Fibroblast of lung (primary cell): ENCODE measurements at regions not wholly inside any gene's neighbourhood (a gene's known extent, or its start where the extent isn't known, plus 50 kb on each side); places are given as distances from the start of the nearest gene placed in this dataset.
"Not testable (repeated sequence)": the region's sequence is repeated elsewhere in the genome, so short reads cannot be mapped to it uniquely, and the experiment has no call there.

Experiments used
- DNase-seq, 2 donors: peaks; one replicate each; pipeline versions ENCODE4 v3.0.0 to v3.0.0-alpha.2; 2010; ENCODE audit warnings: low read depth in 2 of 2
- H2AFZ ChIP-seq: 2 replicates; pipeline ENCODE4 v1.5.1; 2012; ENCODE audit warnings: low read length, control low read depth, inconsistent platforms
- H3K27ac ChIP-seq: 2 replicates; pipeline ENCODE4 v1.5.1; 2011; ENCODE audit warnings: low read length, control low read depth; ENCODE audit not compliant: insufficient read depth
- H3K27me3 ChIP-seq: 2 replicates; pipeline ENCODE4 v1.5.1; 2011; ENCODE audit warnings: mild to moderate bottlenecking, low read length; ENCODE audit not compliant: control insufficient read depth, insufficient read depth
- H3K36me3 ChIP-seq: 2 replicates; pipeline ENCODE4 v1.5.1; 2011; ENCODE audit warnings: low read length; ENCODE audit not compliant: control insufficient read depth, insufficient read depth
- H3K4me1 ChIP-seq: 2 replicates; pipeline ENCODE4 v1.5.1; 2011; ENCODE audit warnings: low read length; ENCODE audit not compliant: control insufficient read depth, insufficient read depth; ENCODE audit errors: extremely low read depth
- H3K4me2 ChIP-seq: 2 replicates; pipeline ENCODE4 v1.5.1; 2011; ENCODE audit warnings: low read length, control low read depth; ENCODE audit not compliant: insufficient read depth; ENCODE audit errors: extremely low read depth
- H3K4me3 ChIP-seq, 4 experiments: fragments of 200-600 bp in 1 of 4; sonication (generic) in 1 of 4; replicated peaks in 1 of 4; 2 replicates each; pipeline ENCODE4 v1.5.1; 2011 to 2016; ENCODE audit warnings: low read length in 4 of 4, low read depth in 3 of 4, mild to moderate bottlenecking in 3 of 4, control low read depth in 2 of 4, inconsistent platforms in 1 of 4, mixed read lengths in 1 of 4; ENCODE audit not compliant: insufficient read depth in 1 of 4; ENCODE audit errors: control extremely low read depth in 1 of 4
- H3K79me2 ChIP-seq: 2 replicates; pipeline ENCODE4 v1.5.1; 2012; ENCODE audit warnings: mild to moderate bottlenecking, low read length, inconsistent platforms; ENCODE audit not compliant: control insufficient read depth, insufficient read depth
- H3K9ac ChIP-seq: 2 replicates; pipeline ENCODE4 v1.5.1; 2011; ENCODE audit warnings: mild to moderate bottlenecking, low read length, control low read depth; ENCODE audit not compliant: insufficient read depth
- H3K9me3 ChIP-seq: 2 replicates; pipeline ENCODE4 v1.5.1; 2012; ENCODE audit warnings: low read depth, low read length; ENCODE audit not compliant: control insufficient read depth, insufficient read depth
- H4K20me1 ChIP-seq: 2 replicates; pipeline ENCODE4 v1.5.1; 2011; ENCODE audit warnings: low read length; ENCODE audit not compliant: control insufficient read depth, insufficient read depth; ENCODE audit errors: extremely low read depth
- CTCF ChIP-seq, 2 donors: IDR thresholded peaks in 1 of 2; conservative IDR thresholded peaks in 1 of 2; 1 replicate in 1 of 2; 2 replicates in 1 of 2; pipeline ENCODE4 v1.5.1; 2011 to 2012; ENCODE audit warnings: low read length in 2 of 2, control low read depth in 1 of 2, inconsistent platforms in 1 of 2, low read depth in 1 of 2, mild to moderate bottlenecking in 1 of 2
- EZH2 ChIP-seq: IDR thresholded peaks from 2 replicates; pipeline ENCODE4 v1.5.1; 2012; ENCODE audit warnings: low read length, control low read depth, mild to moderate bottlenecking; ENCODE audit errors: missing control alignments

GRCh38 chr17:83164490-83164889 lies 85.1 kb downstream of the METRNL start:
- TF ChIP-seq EZH2 (no peak), CTCF (conservative IDR thresholded peaks at IDR 0.05 in 1 of 2, IDR thresholded peaks at IDR 0.05 in 1 of 2; ENCODE audit: low read depth in 1 of 2, low read length in 2 of 2) (no peak)
- Histone ChIP-seq H4K20me1 (no peaks in the 10 kb centered on the region), H3K4me2 (no peak overlapping the region), H3K36me3 (no peaks in the 10 kb centered on the region), H2AFZ (no peak overlapping the region), H3K27me3 (peaks cover 6% of the 10 kb centered on the region), H3K27ac (no peak overlapping the region), H3K4me1 (peaks cover 8% of the 10 kb centered on the region), H3K79me2 (no peaks in the 10 kb centered on the region), H3K9me3 (no peaks in the 10 kb centered on the region), H3K4me3 (no peak overlapping the region), H3K9ac (no peak overlapping the region)
- DNase-seq, result no peak

- no peak overlapping the region for H2AFZ ChIP-seq
- H3K4me3 ChIP-seq, result no peak overlapping the region
- no peaks in the 10 kb centered on the region for H3K9me3 ChIP-seq
- H4K20me1 ChIP-seq, result no peaks in the 10 kb centered on the region
- H3K4me1 ChIP-seq, result peaks cover 2% of the 10 kb centered on the region
- H3K9ac ChIP-seq, result no peak overlapping the region
- H3K79me2 ChIP-seq, result no peaks in the 10 kb centered on the region
- TF ChIP-seq EZH2 (no peak), CTCF (conservative IDR thresholded peaks at IDR 0.05 in 1 of 2, IDR thresholded peaks at IDR 0.05 in 1 of 2; ENCODE audit: low read depth in 1 of 2, low read length in 2 of 2) (no peak)
- H3K4me2 ChIP-seq, result no peak overlapping the region
- H3K27ac ChIP-seq, result no peak overlapping the region
- no peaks in the 10 kb centered on the region for H3K36me3 ChIP-seq
- DNase-seq, result no peak
- H3K27me3 ChIP-seq, result no peaks in the 10 kb centered on the region
Observed at GRCh38 chr17:83170571-83171260, 91.3 kb downstream of the METRNL start.

GRCh38 chr17:83171661-83172060 lies 92.3 kb downstream of the METRNL start:
- Histone ChIP-seq H3K36me3 (no peaks in the 10 kb centered on the region), H3K27ac (no peak overlapping the region), H3K9ac (no peak overlapping the region), H3K4me1 (peaks cover 2% of the 10 kb centered on the region), H4K20me1 (no peaks in the 10 kb centered on the region), H2AFZ (no peak overlapping the region), H3K79me2 (no peaks in the 10 kb centered on the region), H3K27me3 (no peaks in the 10 kb centered on the region), H3K4me3 (no peak overlapping the region), H3K9me3 (no peaks in the 10 kb centered on the region), H3K4me2 (no peak overlapping the region)
- TF ChIP-seq EZH2, result no peak
- no peak for TF ChIP-seq CTCF (conservative IDR thresholded peaks at IDR 0.05 in 1 of 2, IDR thresholded peaks at IDR 0.05 in 1 of 2; ENCODE audit: low read depth in 1 of 2, low read length in 2 of 2)
- DNase-seq, result no peak

GRCh38 chr17:83172099-83172498 lies 92.7 kb downstream of the METRNL start:
- not testable (repeated sequence) for H3K4me1 ChIP-seq, H3K36me3 ChIP-seq, DNase-seq, H3K79me2 ChIP-seq, H3K27me3 ChIP-seq, H3K4me2 ChIP-seq, H2AFZ ChIP-seq, H3K4me3 ChIP-seq, H3K9ac ChIP-seq, H3K9me3 ChIP-seq, H3K27ac ChIP-seq, H4K20me1 ChIP-seq

- H2AFZ ChIP-seq, H3K9me3 ChIP-seq, DNase-seq, H4K20me1 ChIP-seq, H3K4me1 ChIP-seq, H3K79me2 ChIP-seq, H3K27me3 ChIP-seq, H3K36me3 ChIP-seq, H3K4me3 ChIP-seq, H3K27ac ChIP-seq, H3K4me2 ChIP-seq, H3K9ac ChIP-seq: not testable (repeated sequence)
Observed at GRCh38 chr17:83172646-83173045, 93.2 kb downstream of the METRNL start.
